Hepatocyte (in vitro differentiated cells): ENCODE measurements at regions not wholly inside any gene's neighbourhood (a gene's known extent, or its start where the extent isn't known, plus 50 kb on each side); places are given as distances from the start of the nearest gene placed in this dataset.

Source experiments
- DNase-seq: peaks from one replicate; pipeline ENCODE4 v3.0.0-alpha.2; 2016; ENCODE audit warnings: low spot score
- H2AFZ ChIP-seq: fragments of 200-600 bp; sonication (generic); 2 replicates; pipeline ENCODE4 v1.6.0; 2016; ENCODE audit warnings: antibody characterized with exemption, mild to moderate bottlenecking
- H3K27ac ChIP-seq: fragments of 200-600 bp; sonication (generic); 2 replicates; pipeline ENCODE4 v1.5.1; 2016; ENCODE audit warnings: mild to moderate bottlenecking
- H3K27me3 ChIP-seq: fragments of 200-600 bp; sonication (generic); 2 replicates; pipeline ENCODE4 v1.6.1; 2016
- H3K36me3 ChIP-seq: fragments of 200-600 bp; sonication (generic); replicated peaks from 2 replicates; pipeline ENCODE4 v1.5.1; 2016; ENCODE audit warnings: low read depth; ENCODE audit not compliant: insufficient read depth
- H3K4me1 ChIP-seq: fragments of 200-600 bp; sonication (generic); 2 replicates; pipeline ENCODE4 v1.5.1; 2016; ENCODE audit warnings: mild to moderate bottlenecking, moderate library complexity; ENCODE audit not compliant: insufficient read depth
- H3K4me2 ChIP-seq: fragments of 200-600 bp; sonication (generic); 2 replicates; pipeline ENCODE4 v1.6.0; 2016
- H3K4me3 ChIP-seq: fragments of 200-600 bp; sonication (generic); 2 replicates; pipeline ENCODE4 v1.5.1; 2016; ENCODE audit warnings: mild to moderate bottlenecking
- H3K79me2 ChIP-seq: fragments of 200-600 bp; sonication (generic); 2 replicates; pipeline ENCODE4 v1.6.0; 2017; ENCODE audit warnings: mild to moderate bottlenecking
- H3K9me2 ChIP-seq: fragments of 200-600 bp; sonication (generic); replicated peaks from 2 replicates; pipeline ENCODE4 v1.6.0; 2017; ENCODE audit warnings: mild to moderate bottlenecking; ENCODE audit not compliant: insufficient read depth
- H3K9me3 ChIP-seq: fragments of 200-600 bp; sonication (generic); 2 replicates; pipeline ENCODE4 v1.5.1; 2016; ENCODE audit warnings: low read depth, mild to moderate bottlenecking
- H4K20me1 ChIP-seq: fragments of 200-600 bp; sonication (generic); 2 replicates; pipeline ENCODE4 v1.6.0; 2016; ENCODE audit warnings: mild to moderate bottlenecking; ENCODE audit not compliant: insufficient read depth, poor library complexity, severe bottlenecking
- CTCF ChIP-seq: fragments of 200-600 bp; sonication (generic); IDR thresholded peaks from 2 replicates; pipeline ENCODE4 v1.5.1; 2016; ENCODE audit warnings: antibody characterized with exemption, mild to moderate bottlenecking; ENCODE audit not compliant: poor library complexity
- EZH2 ChIP-seq: fragments of 200-600 bp; sonication (generic); IDR thresholded peaks from 2 replicates; pipeline ENCODE4 v1.6.1; 2016; ENCODE audit warnings: antibody characterized with exemption, mild to moderate bottlenecking, borderline replicate concordance
- EZH2phosphoT487 ChIP-seq: fragments of 200-600 bp; sonication (generic); IDR thresholded peaks from one replicate; pipeline ENCODE4 v1.6.1; 2018; ENCODE audit warnings: antibody characterized with exemption, mild to moderate bottlenecking, low read depth, moderate library complexity; ENCODE audit not compliant: unreplicated experiment, severe bottlenecking
- WGBS: methylation state at CpG from one replicate; pipeline ENCODE4 v1.1.6; 2016; ENCODE audit warnings: low lambda C conversion rate; ENCODE audit errors: missing lambda C conversion rate; 5-methylcytosine and 5-hydroxymethylcytosine counted together

DNA sequence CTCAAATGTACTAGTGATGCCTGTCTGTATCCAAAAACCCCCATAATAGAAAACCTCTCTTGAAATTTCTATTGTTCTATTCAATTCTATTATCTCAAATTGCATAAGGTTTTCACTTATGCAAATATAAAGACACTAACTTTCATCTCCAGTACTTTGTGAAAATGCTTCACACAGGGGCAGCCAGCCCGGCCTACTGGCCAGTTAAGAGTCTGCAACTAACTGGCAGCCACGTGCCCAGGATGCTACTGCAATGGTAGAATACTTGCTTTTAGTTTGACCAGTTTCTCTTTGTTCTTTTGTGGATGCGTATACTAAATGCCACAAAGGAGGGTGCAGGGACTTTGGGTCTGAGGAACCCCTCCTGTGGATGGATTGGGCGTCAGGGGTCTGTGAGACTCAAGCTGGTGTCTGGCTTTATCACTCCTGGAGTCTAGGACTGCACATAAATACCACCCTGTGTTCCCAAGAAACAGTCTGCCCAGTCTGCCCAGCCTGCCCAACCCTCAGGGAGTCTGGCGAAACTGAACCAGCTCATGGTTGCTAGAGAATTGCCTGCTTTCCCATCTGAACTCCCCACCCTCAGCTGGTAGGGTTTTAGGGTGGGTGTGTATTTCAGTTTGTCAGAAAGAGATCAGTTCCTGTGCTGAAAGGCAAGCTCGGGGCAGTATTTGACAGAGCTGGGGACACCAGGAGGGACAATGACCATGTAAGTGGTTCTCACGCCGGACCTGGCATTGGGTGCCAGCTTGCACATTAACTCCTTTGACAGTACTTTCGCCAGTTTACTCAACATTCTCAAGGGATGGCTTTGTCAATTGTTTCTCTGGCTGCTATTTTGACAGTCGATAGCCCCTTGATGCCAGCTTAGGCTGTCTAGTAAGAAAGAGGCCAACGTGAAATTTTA is 558.2 kb upstream of the JAG1 start:
- peaks cover 24% of the 10 kb centered on the region for H3K4me1 ChIP-seq
- no peak overlapping the region for H3K4me3 ChIP-seq
- H2AFZ ChIP-seq = no peak overlapping the region
- DNase-seq = no peak
- no peaks in the 10 kb centered on the region for H3K36me3 ChIP-seq
- 95% methylated on average over 11 of the region's 11 CpGs for WGBS
- no peaks in the 10 kb centered on the region for H3K79me2 ChIP-seq
- H4K20me1 ChIP-seq = no peaks in the 10 kb centered on the region
- no peak overlapping the region for H3K4me2 ChIP-seq
- TF ChIP-seq EZH2 (no peak), CTCF (no peak), EZH2phosphoT487 (no peak)
- H3K9me3 ChIP-seq = no peaks in the 10 kb centered on the region
- H3K27ac ChIP-seq = no peak overlapping the region
- H3K9me2 ChIP-seq = no peaks in the 10 kb centered on the region
- H3K27me3 ChIP-seq = no peaks in the 10 kb centered on the region

DNA sequence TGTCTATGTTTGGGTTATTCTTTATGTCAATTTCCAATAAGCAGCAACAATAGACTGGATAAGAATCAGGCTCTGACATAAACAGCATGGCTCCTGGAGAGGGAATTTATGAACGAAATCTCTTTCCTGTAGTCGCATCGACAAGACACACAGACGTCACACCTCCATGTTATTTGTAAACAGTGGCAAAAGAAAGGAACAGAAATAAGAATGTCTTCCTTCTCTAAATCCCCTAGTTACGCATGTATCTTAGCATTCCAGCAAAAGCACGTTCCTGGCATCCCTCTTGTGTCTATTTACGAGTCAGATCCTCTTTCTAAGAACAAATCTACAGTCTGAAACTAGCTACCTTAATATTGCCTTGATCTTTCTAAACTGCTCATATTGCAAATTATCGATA is 559.1 kb upstream of the JAG1 start:
- peaks cover 24% of the 10 kb centered on the region for H3K4me1 ChIP-seq
- 57% methylated on average over 8 of the region's 8 CpGs for WGBS
- no peaks in the 10 kb centered on the region for H3K79me2 ChIP-seq
- H3K4me2 ChIP-seq = no peak overlapping the region
- no peak for TF ChIP-seq CTCF
- no peak for TF ChIP-seq EZH2
- no peak for TF ChIP-seq EZH2phosphoT487
- H4K20me1 ChIP-seq = no peaks in the 10 kb centered on the region
- H3K4me3 ChIP-seq = no peak overlapping the region
- H3K27me3 ChIP-seq = no peaks in the 10 kb centered on the region
- no peak overlapping the region for H2AFZ ChIP-seq
- no peaks in the 10 kb centered on the region for H3K36me3 ChIP-seq
- DNase-seq = no peak
- no peak overlapping the region for H3K27ac ChIP-seq
- H3K9me3 ChIP-seq = no peaks in the 10 kb centered on the region
- H3K9me2 ChIP-seq = no peaks in the 10 kb centered on the region

DNA sequence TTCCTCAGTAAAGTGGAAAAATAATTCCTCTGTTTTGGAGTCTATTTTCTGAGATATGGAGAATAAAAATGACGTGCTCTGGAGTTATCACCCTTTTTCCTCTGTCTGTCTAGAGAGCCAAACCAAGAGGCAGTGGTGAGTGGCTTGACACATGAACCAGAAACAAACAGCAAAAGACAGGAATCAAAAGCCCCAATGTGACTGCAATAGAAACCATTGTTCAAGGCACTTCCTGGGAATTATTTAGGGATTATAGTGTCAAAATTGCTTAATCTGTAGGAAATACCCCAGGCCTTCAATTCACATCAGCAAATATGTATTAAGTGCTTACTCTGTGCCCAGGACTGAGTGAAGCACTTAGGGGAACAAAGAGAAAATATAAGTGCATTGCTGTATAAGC is 560.4 kb upstream of the JAG1 start:
- Histone ChIP-seq H3K9me2 (no peaks in the 10 kb centered on the region), H3K4me3 (no peak overlapping the region), H3K27me3 (no peaks in the 10 kb centered on the region), H3K36me3 (no peaks in the 10 kb centered on the region), H3K9me3 (no peaks in the 10 kb centered on the region), H3K27ac (peak overlapping the region; percentile 62), H3K4me2 (no peak overlapping the region), H3K4me1 (peaks cover 24% of the 10 kb centered on the region), H4K20me1 (no peaks in the 10 kb centered on the region), H2AFZ (no peak overlapping the region), H3K79me2 (no peaks in the 10 kb centered on the region)
- 67% methylated on average over 1 of the region's 1 CpG for WGBS
- TF ChIP-seq CTCF = no peak
- no peak for TF ChIP-seq EZH2phosphoT487
- no peak for TF ChIP-seq EZH2
- DNase-seq = no peak
